ENCODE measurements at regions not wholly inside any gene's neighbourhood (a gene's known extent, or its start where the extent isn't known, plus 50 kb on each side); places are given as distances from the start of the nearest gene placed in this dataset.

DNA sequence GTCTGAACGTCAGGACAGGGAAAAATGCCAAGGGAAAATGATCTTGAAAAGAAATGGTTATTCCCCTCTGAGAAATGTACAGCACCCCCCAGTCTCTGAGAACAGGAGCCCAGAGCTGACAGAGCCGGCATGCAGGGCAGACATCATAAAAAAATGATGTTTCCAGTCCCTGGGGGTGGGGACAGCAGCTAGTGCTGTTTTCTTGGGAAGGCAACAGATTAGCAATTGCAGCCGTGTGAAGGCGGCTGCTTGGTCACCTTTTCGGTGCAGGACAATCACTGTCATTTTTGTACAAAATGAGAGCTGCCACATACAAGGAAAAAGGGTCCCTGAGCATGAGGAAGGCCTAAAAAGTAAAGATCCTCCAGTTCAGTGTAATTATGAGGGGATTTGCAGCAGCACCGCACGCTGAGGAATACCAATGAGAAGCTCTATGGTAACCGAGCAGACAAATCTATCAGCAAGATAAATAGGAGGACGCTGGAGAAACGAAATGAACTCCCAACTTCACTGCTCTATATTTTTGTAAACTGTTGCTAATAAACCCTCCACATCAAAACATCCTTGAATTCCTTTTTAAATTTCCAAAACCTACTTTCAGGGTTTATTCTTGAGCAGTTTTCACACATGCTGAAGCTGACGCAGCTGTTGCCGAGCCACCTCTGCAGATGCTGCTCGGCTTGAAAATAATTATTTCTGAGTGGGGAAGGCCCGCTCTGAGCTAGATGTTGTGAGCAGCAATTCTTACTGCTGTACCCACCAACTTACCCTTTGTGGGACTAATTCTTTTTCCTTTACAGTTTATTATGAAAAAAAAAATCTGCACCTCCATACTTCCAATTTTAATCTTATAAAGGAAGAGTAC lies 98.2 kb upstream of the NEBL start:
- Histone ChIP-seq H4K20me1 (replicated peaks in 1 of 2; ENCODE audit: control insufficient read depth in 1 of 2, insufficient read depth in 2 of 2, low read length in 2 of 2) (no peaks in the 10 kb centered on the region), H2BK12ac (ENCODE audit: low read depth, low read length) (no peak overlapping the region), H2BK20ac (ENCODE audit: low read length) (no peak overlapping the region), H4K8ac (ENCODE audit: extremely low read depth, insufficient read depth, low read length) (no peak overlapping the region), H2BK5ac (ENCODE audit: low read depth, low read length) (no peak overlapping the region), H3K18ac (ENCODE audit: extremely low read depth, low read length) (no peak overlapping the region), H3K27me3 (replicated peaks in 1 of 4; ENCODE audit: control insufficient read depth in 3 of 4, extremely low read depth in 1 of 4, insufficient read depth in 3 of 4, low read length in 3 of 4) (no peaks in the 10 kb centered on the region), H4K91ac (replicated peaks; ENCODE audit: insufficient read length, low read length) (no peak overlapping the region), H3K9me3 (ENCODE audit: insufficient read depth in 2 of 2, low read depth in 1 of 2, low read length in 1 of 2) (no peaks in the 10 kb centered on the region; a peak in 1 of 4 replicates), H2BK15ac (ENCODE audit: low read length) (no peak overlapping the region), H3K79me2 (ENCODE audit: control insufficient read depth in 1 of 2, insufficient read depth in 2 of 2, low read length in 2 of 2) (no peaks in the 10 kb centered on the region), H3K4me1 (replicated peaks in 1 of 4; ENCODE audit: control insufficient read depth in 3 of 4, insufficient read depth in 4 of 4, low read length in 3 of 4) (peaks cover 0 to 4% (median 0%) of the 10 kb centered on the region in 4 experiments; a peak in 1 of 7 replicates), H2AK5ac (ENCODE audit: low read depth, low read length) (no peak overlapping the region), H3K4me3 (ENCODE audit: extremely low read depth in 1 of 4, insufficient read depth in 2 of 4, low read depth in 3 of 4, low read length in 4 of 4) (no peak overlapping the region), H3K79me1 (ENCODE audit: low read depth, low read length) (no peaks in the 10 kb centered on the region), H3K23me2 (ENCODE audit: low read depth, low read length) (no peaks in the 10 kb centered on the region), H3K36me3 (ENCODE audit: control insufficient read depth in 2 of 4, insufficient read depth in 4 of 4, low read length in 3 of 4) (no peaks in the 10 kb centered on the region), H3K4ac (replicated peaks; ENCODE audit: insufficient read length, low read depth, low read length) (no peak overlapping the region), H3K27ac (ENCODE audit: low read depth, low read length) (no peak overlapping the region), H3K56ac (replicated peaks; ENCODE audit: insufficient read length, low read depth, low read length) (no peak overlapping the region), H3K23ac (ENCODE audit: insufficient read length) (no peak overlapping the region), H2AFZ (ENCODE audit: low read length) (no peak overlapping the region), H3K14ac (ENCODE audit: insufficient read length) (no peak overlapping the region), H2BK120ac (replicated peaks; ENCODE audit: low read depth, low read length) (no peak overlapping the region), H4K5ac (ENCODE audit: insufficient read length, low read depth, low read length) (no peak overlapping the region), H3K4me2 (ENCODE audit: insufficient read depth in 1 of 2, low read depth in 2 of 2, low read length in 2 of 2) (no peak overlapping the region), H3K9ac (replicated peaks in 1 of 4; ENCODE audit: extremely low read depth in 1 of 4, low read depth in 3 of 4, low read length in 3 of 4) (no peak overlapping the region)
- WGBS, 2 experiments (ENCODE audit: extremely low coverage in 1 of 2, insufficient coverage in 1 of 2, insufficient read length in 1 of 2, insufficient replicate concordance in 2 of 2, low coverage in 1 of 2, low lambda C conversion rate in 2 of 2, missing lambda C conversion rate in 1 of 2), result 82% methylated on average over 14 of the region's 14 CpGs; no CpG with 5 or more reads in 1 of the 2 experiments
- ChIA-PET CTCF (ENCODE audit: partially characterized antibody) (interaction anchor here (0.6 to 2.9 kb wide), 3 partner anchors 19 to 38 kb away, joined by 3 to 8 read pairs (median 4); no protein-coding TSS in a partner anchor), POLR2A (ENCODE audit: partially characterized antibody) (no interaction called here)
- no peak for FAIRE-seq
- no peak for DNase-seq (ENCODE audit: low read depth in 1 of 2, low spot score in 2 of 2)
- TF ChIP-seq EZH2 (IDR thresholded peaks at IDR 0.05; ENCODE audit: low read depth, low read length, severe bottlenecking) (no peak), ASH2L (IDR thresholded peaks at IDR 0.05; ENCODE audit: low read length) (no peak), HDAC2 (IDR thresholded peaks at IDR 0.05; ENCODE audit: borderline replicate concordance in 1 of 2, low read depth in 2 of 2, low read length in 2 of 2) (no peak), SP4 (IDR thresholded peaks at IDR 0.05; ENCODE audit: low read length) (no peak), TEAD4 (IDR thresholded peaks at IDR 0.05; ENCODE audit: low read depth, low read length) (no peak), SAP30 (IDR thresholded peaks at IDR 0.05; ENCODE audit: insufficient read depth, insufficient replicate concordance, low read length) (no peak), POU5F1 (IDR thresholded peaks at IDR 0.05; ENCODE audit: low read depth, low read length) (no peak), JUN (IDR thresholded peaks at IDR 0.05; ENCODE audit: low read depth, low read length) (no peak)
- TF ChIP-seq, protein P1, sequence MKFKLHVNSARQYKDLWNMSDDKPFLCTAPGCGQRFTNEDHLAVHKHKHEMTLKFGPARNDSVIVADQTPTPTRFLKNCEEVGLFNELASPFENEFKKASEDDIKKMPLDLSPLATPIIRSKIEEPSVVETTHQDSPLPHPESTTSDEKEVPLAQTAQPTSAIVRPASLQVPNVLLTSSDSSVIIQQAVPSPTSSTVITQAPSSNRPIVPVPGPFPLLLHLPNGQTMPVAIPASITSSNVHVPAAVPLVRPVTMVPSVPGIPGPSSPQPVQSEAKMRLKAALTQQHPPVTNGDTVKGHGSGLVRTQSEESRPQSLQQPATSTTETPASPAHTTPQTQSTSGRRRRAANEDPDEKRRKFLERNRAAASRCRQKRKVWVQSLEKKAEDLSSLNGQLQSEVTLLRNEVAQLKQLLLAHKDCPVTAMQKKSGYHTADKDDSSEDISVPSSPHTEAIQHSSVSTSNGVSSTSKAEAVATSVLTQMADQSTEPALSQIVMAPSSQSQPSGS (IDR thresholded peaks at IDR 0.05; ENCODE audit: low read length), result no peak
- TF ChIP-seq, protein P2, sequence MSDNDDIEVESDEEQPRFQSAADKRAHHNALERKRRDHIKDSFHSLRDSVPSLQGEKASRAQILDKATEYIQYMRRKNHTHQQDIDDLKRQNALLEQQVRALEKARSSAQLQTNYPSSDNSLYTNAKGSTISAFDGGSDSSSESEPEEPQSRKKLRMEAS (IDR thresholded peaks at IDR 0.05), result no peak
